Activated CD8-positive, alpha-beta memory T cell treated with anti-CD3 and anti-CD28 coated beads, Interleukin-2, amount 10 ng/mL, durations not matched to agents 7 days and 5 days (primary cell): ENCODE measurements at regions not wholly inside any gene's neighbourhood (a gene's known extent, or its start where the extent isn't known, plus 50 kb on each side); places are given as distances from the start of the nearest gene placed in this dataset.

Source experiments
- ATAC-seq: fragments of 150-1000 bp; cut with Tn5 transposase; one replicate; pipeline ENCODE4 v1.10.0; 2021; ENCODE audit warnings: moderate library complexity
- CTCF ChIA-PET: fragments of 350-600 bp; sonication (Branson Sonifier 250); formaldehyde crosslinking; loops from one replicate; lab custom pipeline; 2021; ENCODE audit warnings: antibody characterized with exemption; lab: Charles Lee
- DNase-seq: peaks from one replicate; pipeline ENCODE4 v3.0.0-alpha.2; 2020
- H3K27ac Mint-ChIP-seq: one replicate; pipeline ENCODE4 v1.8.0; 2021; ENCODE audit warnings: mild to moderate bottlenecking, mixed read lengths
- H3K27me3 Mint-ChIP-seq: one replicate; pipeline ENCODE4 v1.8.0; 2021; ENCODE audit warnings: mixed read lengths
- H3K36me3 Mint-ChIP-seq: one replicate; pipeline ENCODE4 v1.8.0; 2021; ENCODE audit warnings: mild to moderate bottlenecking, mixed read lengths
- H3K4me1 Mint-ChIP-seq: one replicate; pipeline ENCODE4 v1.8.0; 2021; ENCODE audit warnings: mixed read lengths
- H3K4me3 Mint-ChIP-seq: one replicate; pipeline ENCODE4 v1.8.0; 2021; ENCODE audit warnings: mild to moderate bottlenecking, moderate library complexity, mixed read lengths
- H3K9me3 Mint-ChIP-seq: one replicate; pipeline ENCODE4 v1.8.0; 2022; ENCODE audit warnings: low read depth, mixed read lengths

DNA sequence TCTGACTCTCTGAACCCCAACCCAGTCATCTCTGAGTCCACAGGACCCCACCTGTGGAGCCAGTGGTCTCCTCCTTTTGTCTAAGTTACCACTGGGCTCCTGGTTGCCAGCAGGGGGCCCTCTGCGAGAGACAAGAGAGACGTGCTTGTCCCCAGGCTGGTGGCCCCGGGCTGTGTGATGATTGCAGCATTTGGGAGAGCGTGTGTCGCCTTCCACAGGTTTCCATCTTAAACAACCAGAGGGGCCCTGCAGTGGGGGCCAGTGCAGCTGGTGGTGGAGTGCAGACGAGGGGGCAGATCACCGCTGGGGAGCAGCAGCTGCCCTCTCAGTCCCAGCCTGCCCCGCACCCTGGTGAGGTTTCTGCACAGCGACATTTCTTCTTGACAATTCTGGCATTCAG lies 122.4 kb upstream of the PPP2R2D start:
- no peak for ATAC-seq
- Mint-ChIP-seq H3K27me3 (no peaks in the 10 kb centered on the region), H3K4me1 (no peaks in the 10 kb centered on the region), H3K36me3 (no peaks in the 10 kb centered on the region), H3K27ac (no peak overlapping the region), H3K9me3 (peaks cover 25% of the 10 kb centered on the region), H3K4me3 (no peak overlapping the region)
- CTCF ChIA-PET = no interaction called here
- DNase-seq = no peak

DNA sequence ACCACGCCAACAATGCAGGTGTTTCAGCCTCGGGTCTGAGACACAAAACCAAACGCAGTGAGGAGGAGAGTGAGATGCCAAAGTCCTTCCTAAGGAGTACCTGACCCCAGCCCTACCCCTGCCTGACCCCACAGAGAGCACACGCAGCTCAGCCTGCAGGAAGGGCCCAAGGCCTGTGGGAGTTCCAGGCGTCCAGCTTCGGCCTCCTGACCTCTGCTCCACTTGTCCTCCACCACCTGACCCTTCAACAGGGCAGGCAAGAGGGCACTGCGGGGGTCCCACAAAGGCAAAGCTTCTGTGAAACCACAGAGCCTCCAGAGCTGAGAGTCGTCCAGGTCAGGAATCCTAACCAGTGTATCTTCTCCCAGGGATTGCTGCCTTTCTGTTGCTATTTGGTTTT lies 122.0 kb upstream of the PPP2R2D start:
- Mint-ChIP-seq H3K27ac (no peak overlapping the region), H3K36me3 (no peaks in the 10 kb centered on the region), H3K4me3 (no peak overlapping the region), H3K4me1 (no peaks in the 10 kb centered on the region), H3K27me3 (no peaks in the 10 kb centered on the region), H3K9me3 (peaks cover 25% of the 10 kb centered on the region)
- DNase-seq (no peak), ATAC-seq (no peak)
- CTCF ChIA-PET = no interaction called here

DNA sequence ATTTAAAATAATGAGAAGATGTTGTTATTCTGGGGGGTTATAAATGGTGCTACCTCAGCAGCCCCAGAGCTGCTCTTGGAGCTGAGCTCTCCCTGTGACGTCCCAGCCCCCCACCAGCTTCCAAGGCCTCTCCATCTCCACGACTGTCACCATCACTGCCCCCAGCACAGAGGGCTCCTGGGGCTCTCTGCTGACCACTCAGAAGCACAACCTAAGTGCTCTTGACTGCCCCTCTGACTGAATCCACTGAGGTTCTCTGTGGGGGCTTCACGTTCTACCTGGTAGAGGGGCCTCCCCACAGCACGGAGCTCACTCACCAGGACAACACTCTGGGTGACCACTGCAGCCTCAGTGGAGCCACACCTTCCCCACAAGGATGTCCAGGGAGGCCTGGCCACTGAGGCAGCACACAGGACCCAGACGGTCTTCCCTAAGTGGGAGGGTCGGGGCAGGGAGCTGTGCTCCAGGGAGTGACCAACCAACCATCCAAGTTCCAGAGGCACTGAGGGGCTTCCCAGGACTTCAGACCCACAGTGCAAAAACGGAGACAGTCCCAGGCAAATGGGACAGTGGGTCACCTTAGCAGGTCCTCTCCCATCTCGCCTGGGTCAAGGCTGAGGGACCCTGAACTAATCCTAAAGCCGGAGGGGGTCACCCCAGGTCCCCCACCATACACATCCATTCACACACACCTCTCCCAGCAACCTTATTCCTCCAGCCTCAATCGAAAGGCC lies 121.0 kb upstream of the PPP2R2D start:
- Mint-ChIP-seq H3K4me3 (no peak overlapping the region), H3K4me1 (no peaks in the 10 kb centered on the region), H3K9me3 (peaks cover 25% of the 10 kb centered on the region), H3K27me3 (no peaks in the 10 kb centered on the region), H3K36me3 (no peaks in the 10 kb centered on the region), H3K27ac (no peak overlapping the region)
- CTCF ChIA-PET = no interaction called here
- no peak for DNase-seq
- no peak for ATAC-seq

DNA sequence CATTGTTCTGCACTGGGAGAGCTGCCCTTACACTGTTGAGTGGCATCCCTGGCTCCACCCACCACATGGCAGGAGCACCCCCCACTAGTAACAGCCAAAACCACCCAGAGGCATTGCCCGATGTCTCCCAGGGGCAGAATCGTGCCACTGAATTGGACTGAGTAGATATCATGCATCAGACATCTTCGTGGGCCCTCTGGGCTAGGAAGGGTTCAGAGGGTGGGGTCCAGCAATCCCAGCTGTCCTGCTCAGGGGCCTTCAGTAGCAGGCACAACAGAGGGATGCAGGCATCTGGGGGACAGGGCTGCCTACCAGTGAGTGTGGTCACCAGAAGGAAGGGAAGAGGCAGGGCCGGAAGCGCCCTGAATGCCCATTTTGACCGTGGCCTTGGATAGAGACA lies 119.7 kb upstream of the PPP2R2D start:
- DNase-seq = no peak
- Mint-ChIP-seq H3K9me3 (peaks cover 18% of the 10 kb centered on the region), H3K27ac (no peak overlapping the region), H3K27me3 (no peaks in the 10 kb centered on the region), H3K36me3 (no peaks in the 10 kb centered on the region), H3K4me1 (no peaks in the 10 kb centered on the region), H3K4me3 (no peak overlapping the region)
- CTCF ChIA-PET = no interaction called here
- no peak for ATAC-seq

DNA sequence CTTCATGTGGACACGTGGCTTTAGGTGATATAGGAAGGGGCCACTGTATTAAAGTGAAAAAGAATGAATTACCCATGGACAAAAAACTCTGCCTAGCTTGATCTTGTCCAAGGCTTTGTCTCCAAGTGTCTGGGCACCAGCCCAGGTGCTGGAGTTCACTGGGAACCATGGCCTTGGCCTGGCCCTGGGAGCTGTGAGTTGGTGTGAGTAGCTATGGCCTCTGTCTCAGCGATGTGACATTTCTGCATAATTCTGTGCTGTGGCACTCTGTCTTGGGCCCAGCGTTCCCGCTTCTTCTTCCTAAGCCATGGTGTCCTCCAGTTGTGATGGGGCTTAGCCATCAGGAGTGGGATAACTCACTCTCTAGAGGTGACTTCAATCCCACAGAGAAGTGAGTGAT lies 119.0 kb upstream of the PPP2R2D start:
- H3K4me3 Mint-ChIP-seq = no peak overlapping the region
- H3K9me3 Mint-ChIP-seq = peaks cover 12% of the 10 kb centered on the region
- no peaks in the 10 kb centered on the region for H3K36me3 Mint-ChIP-seq
- H3K27me3 Mint-ChIP-seq = no peaks in the 10 kb centered on the region
- ATAC-seq (no peak), DNase-seq (no peak)
- H3K4me1 Mint-ChIP-seq = no peaks in the 10 kb centered on the region
- CTCF ChIA-PET = no interaction called here
- H3K27ac Mint-ChIP-seq = no peak overlapping the region

DNA sequence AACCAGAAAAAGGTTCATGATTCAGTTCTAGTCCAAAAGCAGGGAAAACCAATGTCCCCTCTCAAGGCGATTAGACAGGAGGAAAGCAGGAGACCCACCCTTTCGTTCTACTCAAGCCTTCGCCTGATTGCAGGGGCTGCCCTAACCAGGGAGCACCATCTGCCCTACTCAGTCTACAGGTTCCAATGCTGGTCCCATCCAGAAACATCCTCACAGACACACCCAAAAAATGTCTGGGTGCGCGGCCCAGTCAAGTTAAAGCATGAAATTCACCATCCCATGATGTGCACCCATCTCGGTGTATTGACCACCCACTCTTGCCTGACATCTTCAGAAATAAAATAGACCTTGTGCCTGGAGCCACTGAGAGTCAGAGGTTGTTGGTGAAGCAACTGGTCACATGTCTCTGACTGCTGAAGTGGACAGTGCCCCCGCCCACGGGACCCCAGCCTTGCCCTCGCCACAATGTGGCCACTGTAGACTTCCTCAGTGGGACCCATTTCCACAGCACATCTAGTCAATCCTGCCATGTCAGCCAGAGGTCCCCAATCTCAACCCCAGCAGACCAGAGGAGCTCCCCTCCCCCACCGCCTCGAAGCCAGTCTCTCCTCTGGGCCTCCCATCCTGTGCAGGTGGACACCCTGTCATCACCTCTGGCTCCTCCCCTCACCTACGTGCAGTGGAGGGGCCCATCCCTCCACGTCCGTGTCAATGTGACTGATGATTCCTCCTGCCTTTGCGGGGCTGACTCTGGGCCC lies 116.3 kb upstream of the PPP2R2D start:
- no peak for ATAC-seq
- no peaks in the 10 kb centered on the region for H3K4me1 Mint-ChIP-seq
- H3K9me3 Mint-ChIP-seq = no peaks in the 10 kb centered on the region
- no peak overlapping the region for H3K27ac Mint-ChIP-seq
- no peak overlapping the region for H3K4me3 Mint-ChIP-seq
- H3K36me3 Mint-ChIP-seq = no peaks in the 10 kb centered on the region
- H3K27me3 Mint-ChIP-seq = no peaks in the 10 kb centered on the region
- DNase-seq = no peak
- CTCF ChIA-PET = no interaction called here

DNA sequence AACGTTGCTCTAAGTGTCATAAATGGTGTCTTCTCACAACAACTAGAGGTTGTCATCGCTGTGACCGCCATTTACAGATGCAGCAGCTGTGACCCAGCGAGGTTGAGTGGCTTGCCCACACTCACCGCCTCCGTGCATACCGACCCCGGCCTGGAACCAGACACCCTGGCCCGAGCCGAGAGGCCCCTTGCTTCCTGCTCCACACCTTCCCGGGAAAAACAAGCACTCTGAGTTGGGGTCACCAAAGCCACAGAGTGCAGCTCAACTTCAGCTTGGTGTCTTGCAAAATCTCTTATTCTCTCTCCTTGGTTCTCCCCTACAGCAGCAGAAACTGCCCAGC lies 115.7 kb upstream of the PPP2R2D start:
- CTCF ChIA-PET = no interaction called here

DNA sequence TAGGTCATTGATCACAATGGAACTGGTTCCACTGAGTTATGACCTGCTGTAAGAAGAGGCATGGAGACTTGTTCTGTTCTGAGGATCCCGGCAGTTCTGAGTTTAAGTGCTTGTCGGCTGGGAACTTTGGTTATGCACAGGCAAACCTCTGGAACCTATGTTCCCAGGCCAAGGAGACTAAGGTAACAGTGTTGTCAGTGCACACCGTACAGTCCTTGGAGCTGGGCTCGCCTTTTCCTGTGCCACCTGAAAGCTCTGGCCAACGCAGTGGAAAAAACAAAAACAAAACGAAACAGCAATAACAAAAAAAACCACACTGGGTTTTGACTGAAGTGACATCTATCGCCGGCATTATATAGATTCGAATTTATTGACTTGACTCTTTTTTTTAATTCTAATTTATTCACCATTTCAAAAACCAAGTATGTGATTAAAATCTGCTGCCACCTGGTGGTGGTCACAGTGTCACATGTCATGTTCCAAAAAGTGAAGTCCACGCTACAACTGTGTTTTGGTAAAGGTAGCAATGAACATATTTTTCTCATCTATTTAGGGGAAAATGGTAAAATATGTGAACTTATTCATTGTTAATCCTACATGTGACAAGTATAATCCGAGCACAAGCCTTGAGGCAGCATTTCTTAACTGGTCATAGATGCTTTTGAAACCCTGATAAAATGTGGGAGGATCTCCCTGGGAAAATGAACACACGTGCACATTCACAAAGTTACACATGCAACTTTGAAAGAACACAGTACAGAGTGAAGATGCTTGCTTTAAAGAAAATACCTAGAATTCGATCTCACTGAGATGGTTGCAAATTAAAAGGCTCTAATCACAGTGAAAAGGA lies 113.8 kb upstream of the PPP2R2D start:
- H3K36me3 Mint-ChIP-seq = no peaks in the 10 kb centered on the region
- H3K9me3 Mint-ChIP-seq = no peaks in the 10 kb centered on the region
- H3K4me3 Mint-ChIP-seq = no peak overlapping the region
- CTCF ChIA-PET = interaction anchor here (1.0 kb wide), 1 partner anchor 1596 kb away, joined by 3 read pairs; no protein-coding TSS in a partner anchor
- DNase-seq (no peak), ATAC-seq (no peak)
- H3K4me1 Mint-ChIP-seq = no peaks in the 10 kb centered on the region
- no peak overlapping the region for H3K27ac Mint-ChIP-seq
- H3K27me3 Mint-ChIP-seq = no peaks in the 10 kb centered on the region

More for the DNA sequence above, 115.7 kb upstream of the PPP2R2D start:
- H3K4me3 Mint-ChIP-seq = no peak overlapping the region
- no peaks in the 10 kb centered on the region for H3K27me3 Mint-ChIP-seq
- H3K27ac Mint-ChIP-seq = no peak overlapping the region
- no peak for DNase-seq
- no peaks in the 10 kb centered on the region for H3K4me1 Mint-ChIP-seq
- no peaks in the 10 kb centered on the region for H3K9me3 Mint-ChIP-seq
- no peak for ATAC-seq
- no peaks in the 10 kb centered on the region for H3K36me3 Mint-ChIP-seq

DNA sequence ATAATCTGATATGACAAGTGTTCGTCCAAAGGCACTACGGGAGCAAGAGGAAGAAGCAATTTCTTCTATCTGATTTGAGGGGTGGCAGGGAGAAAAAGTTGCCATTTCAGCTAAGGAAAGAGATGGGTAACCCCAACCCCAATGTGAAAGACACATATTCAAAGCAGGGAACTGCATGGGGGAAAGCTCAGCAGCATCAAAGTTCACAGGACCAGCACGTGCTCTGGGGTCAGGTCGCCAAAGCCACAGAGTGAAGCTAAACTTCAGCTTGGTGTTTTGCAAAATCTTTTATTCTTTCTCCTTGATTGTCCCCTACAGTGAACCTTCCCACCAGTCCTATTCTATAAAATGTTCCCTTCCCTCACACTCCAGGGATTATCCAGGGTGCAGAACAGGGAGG lies 112.8 kb upstream of the PPP2R2D start:
- DNase-seq (no peak), ATAC-seq (no peak)
- Mint-ChIP-seq H3K4me3 (no peak overlapping the region), H3K27me3 (no peaks in the 10 kb centered on the region), H3K9me3 (no peaks in the 10 kb centered on the region), H3K27ac (no peak overlapping the region), H3K36me3 (no peaks in the 10 kb centered on the region), H3K4me1 (no peaks in the 10 kb centered on the region)
- CTCF ChIA-PET = interaction anchor here (1.0 kb wide), 1 partner anchor 1597 kb away, joined by 3 read pairs; no protein-coding TSS in a partner anchor

DNA sequence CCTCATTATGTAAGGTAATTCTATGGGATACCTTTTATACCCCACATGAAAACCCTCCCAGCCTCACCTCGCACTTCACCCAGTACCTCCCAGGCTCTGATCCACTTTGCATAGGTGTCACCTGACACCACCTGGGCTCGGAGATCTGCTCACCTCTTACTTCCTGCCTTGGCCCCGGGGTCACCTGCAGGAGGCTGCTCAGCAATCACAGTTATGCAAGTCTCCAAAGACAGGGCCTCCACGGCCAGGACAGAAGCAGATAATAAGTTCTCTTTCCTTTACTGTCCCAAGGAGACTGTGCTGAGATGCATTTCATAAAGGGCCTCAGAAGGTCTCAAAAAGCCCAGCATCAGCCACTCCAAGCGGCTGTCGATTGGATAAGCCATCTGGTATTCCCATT lies 112.4 kb upstream of the PPP2R2D start:
- no peak overlapping the region for H3K4me3 Mint-ChIP-seq
- CTCF ChIA-PET = no interaction called here
- no peaks in the 10 kb centered on the region for H3K27me3 Mint-ChIP-seq
- H3K27ac Mint-ChIP-seq = no peak overlapping the region
- ATAC-seq (no peak), DNase-seq (no peak)
- no peaks in the 10 kb centered on the region for H3K4me1 Mint-ChIP-seq
- no peaks in the 10 kb centered on the region for H3K36me3 Mint-ChIP-seq
- no peaks in the 10 kb centered on the region for H3K9me3 Mint-ChIP-seq

DNA sequence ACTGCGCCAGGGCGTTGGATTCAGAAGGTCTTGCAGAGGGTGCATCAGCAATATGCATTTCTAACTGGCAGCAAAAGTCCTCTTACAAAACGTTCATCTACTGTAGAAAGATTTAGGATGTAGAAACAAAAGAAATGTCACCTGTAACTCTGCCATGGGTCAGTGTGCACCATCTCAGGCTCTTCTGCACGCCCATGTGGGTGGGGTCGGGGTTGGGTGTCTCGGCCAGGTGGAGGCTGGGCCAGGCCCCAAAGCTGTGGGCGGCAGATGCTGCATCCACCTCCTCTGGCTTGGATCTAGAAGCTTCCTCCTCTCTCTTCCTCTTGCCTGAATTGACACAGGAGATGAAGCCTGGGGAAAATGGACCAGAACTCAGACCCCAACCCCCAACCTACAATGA lies 111.3 kb upstream of the PPP2R2D start:
- H3K4me3 Mint-ChIP-seq = no peak overlapping the region

DNA sequence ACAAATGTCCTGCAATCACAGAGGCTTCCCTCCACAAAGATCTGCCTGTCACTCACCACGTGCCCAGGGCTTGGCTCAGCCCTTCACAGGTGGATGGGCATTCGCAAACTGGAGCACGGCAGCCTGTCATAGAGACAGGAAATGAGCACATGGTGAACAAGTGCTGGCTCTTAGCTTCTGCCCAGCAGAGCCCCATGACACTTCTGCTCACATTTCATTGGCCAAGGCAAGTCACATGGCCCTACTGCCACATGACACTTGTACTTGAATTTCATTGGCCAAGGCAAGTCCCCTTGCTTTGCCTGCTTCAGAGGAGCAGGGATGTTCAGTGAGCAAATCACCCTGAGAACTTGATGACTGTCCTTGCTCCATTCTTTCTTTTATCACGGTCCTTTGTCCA lies 110.8 kb upstream of the PPP2R2D start:
- Mint-ChIP-seq H3K27me3 (no peaks in the 10 kb centered on the region), H3K4me1 (no peaks in the 10 kb centered on the region), H3K9me3 (no peaks in the 10 kb centered on the region), H3K36me3 (no peaks in the 10 kb centered on the region), H3K4me3 (no peak overlapping the region), H3K27ac (no peak overlapping the region)
- CTCF ChIA-PET = no interaction called here
- DNase-seq = no peak
- no peak for ATAC-seq

More for the DNA sequence above, 111.3 kb upstream of the PPP2R2D start:
- Mint-ChIP-seq H3K27me3 (no peaks in the 10 kb centered on the region), H3K4me1 (no peaks in the 10 kb centered on the region), H3K36me3 (no peaks in the 10 kb centered on the region), H3K27ac (no peak overlapping the region), H3K9me3 (no peaks in the 10 kb centered on the region)
- ATAC-seq = no peak
- DNase-seq = no peak
- CTCF ChIA-PET = no interaction called here

DNA sequence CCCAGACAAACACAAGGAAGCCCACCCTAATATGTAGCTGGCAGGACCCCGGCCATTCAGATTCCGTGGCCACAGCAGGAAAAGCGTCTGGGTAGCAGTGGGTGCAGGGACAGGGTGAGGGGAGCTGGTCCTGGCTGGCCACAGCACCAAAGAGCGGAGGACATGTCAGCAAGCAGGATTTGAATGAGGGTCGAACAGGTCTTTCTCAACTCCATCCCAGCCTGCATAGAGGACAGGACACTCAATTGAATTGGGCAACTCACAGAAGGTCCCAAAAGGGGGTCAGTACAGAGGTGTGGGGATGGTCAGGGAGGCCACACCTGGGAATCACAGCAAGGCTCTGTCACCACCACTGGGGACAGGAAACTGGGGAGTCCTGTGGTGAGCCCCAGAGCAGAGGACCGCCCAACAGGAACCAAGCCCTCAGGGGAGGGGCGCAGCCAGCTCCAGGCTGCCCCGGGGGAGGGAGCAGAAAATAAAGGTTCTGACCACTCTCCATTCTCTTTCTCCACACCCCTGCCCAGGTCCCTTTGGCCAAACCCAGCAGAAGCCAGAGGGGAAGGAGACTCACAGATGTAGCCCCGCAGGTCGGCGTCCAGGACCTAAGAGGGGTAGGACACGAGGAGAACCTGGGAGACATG lies 108.7 kb upstream of the PPP2R2D start:
- Mint-ChIP-seq H3K27me3 (no peaks in the 10 kb centered on the region), H3K9me3 (no peaks in the 10 kb centered on the region), H3K36me3 (no peaks in the 10 kb centered on the region), H3K27ac (no peak overlapping the region), H3K4me3 (no peak overlapping the region), H3K4me1 (no peaks in the 10 kb centered on the region)
- DNase-seq (no peak), ATAC-seq (no peak)
- CTCF ChIA-PET = no interaction called here
